Omental fat pad (tissue), 3 donors: ENCODE measurements at regions not wholly inside any gene's neighbourhood (a gene's known extent, or its start where the extent isn't known, plus 50 kb on each side); places are given as distances from the start of the nearest gene placed in this dataset.

Experiments
- ATAC-seq: fragments of 150-250 bp; one replicate; pipeline ENCODE4 v1.9.1; 2016; ENCODE audit warnings: mild to moderate bottlenecking, moderate library complexity; ENCODE audit not compliant: low FRiP score
- DNase-seq: peaks from one replicate; pipeline ENCODE4 v3.0.0-alpha.2; 2019; ENCODE audit warnings: low spot score
- CTCF ChIP-seq, 3 donors: fragments of 450-650 bp; IDR thresholded peaks; one replicate each; pipeline ENCODE4 v1.5.1; 2016 to 2017; ENCODE audit warnings: antibody characterized with exemption in 3 of 3, mild to moderate bottlenecking in 3 of 3, moderate library complexity in 2 of 3

DNA sequence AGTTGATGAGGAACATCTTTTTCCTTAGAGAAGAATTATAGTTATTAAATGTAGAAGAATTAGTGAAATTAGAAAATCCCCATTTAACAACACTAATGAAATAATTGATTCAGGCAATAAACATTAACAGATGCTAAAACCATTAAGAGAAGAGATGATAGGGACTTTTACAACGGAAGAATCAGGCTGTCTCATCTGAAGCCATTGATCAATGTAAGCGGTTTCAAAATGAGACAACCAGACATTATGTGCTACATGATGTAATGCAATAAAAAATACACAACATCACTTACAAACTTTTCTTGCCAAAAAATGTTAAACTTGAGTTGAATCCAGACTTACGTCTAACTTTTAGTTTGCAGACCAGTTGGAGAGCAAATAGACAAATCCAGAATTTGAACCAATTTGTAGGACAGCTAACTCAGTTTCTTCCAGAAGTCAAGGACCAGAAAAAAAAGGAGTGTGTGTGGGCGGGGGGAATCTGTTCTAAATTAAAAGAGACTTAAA is 165.4 kb upstream of the DPT start:
- DNase-seq, result no peak
- no peak for ATAC-seq
- TF ChIP-seq CTCF (IDR thresholded peaks at IDR 0.05), result no peak

- no peak for DNase-seq
- no peak for ATAC-seq
- no peak for TF ChIP-seq CTCF (IDR thresholded peaks at IDR 0.05)
These were observed 168.2 kb upstream of the DPT start for GRCh38 chr1:168897249-168897648.

DNA sequence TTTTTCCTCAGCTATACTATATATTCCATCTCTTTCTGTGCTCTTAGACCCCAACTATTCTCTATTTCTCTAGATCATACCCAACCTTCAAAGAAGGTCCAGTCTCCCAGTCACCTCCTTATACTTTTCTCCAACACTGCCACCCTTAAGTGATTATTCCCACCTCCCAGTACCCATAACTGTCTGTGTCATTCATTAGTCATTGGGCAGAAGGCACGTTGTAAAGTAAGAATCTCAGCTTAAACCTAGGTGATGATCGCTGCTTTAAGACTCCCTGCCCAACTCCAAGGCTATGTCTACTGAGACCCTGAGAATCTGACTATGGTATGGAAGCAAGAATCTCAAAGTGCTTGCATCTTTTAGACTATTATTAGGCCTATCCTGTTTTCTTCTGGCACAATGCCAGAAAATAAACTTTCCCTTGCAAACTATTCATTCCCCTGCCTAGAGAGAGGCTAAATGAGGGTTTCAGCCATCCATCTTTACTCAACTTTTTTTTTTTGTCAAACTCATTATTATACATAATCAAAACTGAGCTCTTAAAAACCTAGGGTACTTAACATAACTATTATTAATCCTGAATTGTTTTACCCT is 174.3 kb upstream of the DPT start:
- DNase-seq (no peak), ATAC-seq (no peak)
- no peak for TF ChIP-seq CTCF (IDR thresholded peaks at IDR 0.05)

DNA sequence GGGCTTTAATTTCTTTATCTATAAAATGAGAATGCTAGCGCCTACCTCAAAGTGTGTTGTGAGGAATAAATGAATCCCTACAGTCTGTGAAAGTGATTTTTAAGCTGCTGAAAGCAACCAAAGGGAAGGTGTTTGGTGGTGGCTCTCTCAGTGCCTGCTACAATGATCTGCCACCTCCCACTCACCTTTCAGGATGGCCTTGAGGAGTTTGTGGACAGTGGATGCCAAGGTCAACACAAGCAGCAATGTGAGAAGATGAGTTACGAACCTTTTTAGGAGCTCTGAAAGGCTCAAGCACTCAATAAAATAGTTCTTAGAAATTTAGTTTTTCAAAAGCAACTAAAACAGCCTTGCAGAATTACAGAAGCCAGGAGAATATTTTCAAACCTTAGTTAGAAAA is 176.6 kb upstream of the DPT start:
- DNase-seq (no peak), ATAC-seq (no peak)
- TF ChIP-seq CTCF (IDR thresholded peaks at IDR 0.05), result no peak

- TF ChIP-seq CTCF (IDR thresholded peaks at IDR 0.05), result no peak
- DNase-seq, result no peak
- no peak for ATAC-seq
These were observed 177.4 kb upstream of the DPT start for GRCh38 chr1:168906367-168906766.

- DNase-seq (no peak), ATAC-seq (no peak)
- TF ChIP-seq CTCF (IDR thresholded peaks at IDR 0.05), result no peak
These were observed 178.0 kb upstream of the DPT start for GRCh38 chr1:168907053-168907452.

GRCh38 chr1:168907786-168908348 is 178.9 kb upstream of the DPT start:
- no peak for TF ChIP-seq CTCF (IDR thresholded peaks at IDR 0.05)
- DNase-seq, result no peak
- no peak for ATAC-seq
